ENCODE measurements at regions not wholly inside any gene's neighbourhood (a gene's known extent, or its start where the extent isn't known, plus 50 kb on each side); places are given as distances from the start of the nearest gene placed in this dataset.

- DNase-seq: no peak
Measured at GRCh38 chr7:96481796-96482195, 159.9 kb upstream of the SLC25A13 start.

GRCh38 chr7:96479015-96479645, 157.2 kb upstream of the SLC25A13 start:
- no peak for DNase-seq

DNA sequence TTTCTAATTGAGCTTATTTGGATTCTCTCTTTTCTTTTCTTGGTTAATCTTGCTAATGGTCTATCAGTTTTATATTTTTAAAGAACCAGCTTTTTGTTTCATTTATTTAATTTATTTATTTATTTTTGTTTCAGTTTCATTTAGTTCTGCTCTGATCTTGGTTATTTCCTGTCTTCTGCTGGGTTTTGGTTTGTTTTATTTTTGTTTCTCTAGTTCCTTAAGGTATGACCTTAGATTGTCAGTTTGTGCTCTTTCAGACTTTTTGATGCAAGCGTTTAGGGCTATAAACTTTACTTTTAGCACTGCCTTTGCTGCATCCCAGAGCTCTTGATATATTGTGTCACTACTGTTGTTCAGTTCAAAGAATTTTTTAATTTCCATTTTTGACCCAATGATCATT, 149.7 kb upstream of the SLC25A13 start:
- no peak for DNase-seq

DNA sequence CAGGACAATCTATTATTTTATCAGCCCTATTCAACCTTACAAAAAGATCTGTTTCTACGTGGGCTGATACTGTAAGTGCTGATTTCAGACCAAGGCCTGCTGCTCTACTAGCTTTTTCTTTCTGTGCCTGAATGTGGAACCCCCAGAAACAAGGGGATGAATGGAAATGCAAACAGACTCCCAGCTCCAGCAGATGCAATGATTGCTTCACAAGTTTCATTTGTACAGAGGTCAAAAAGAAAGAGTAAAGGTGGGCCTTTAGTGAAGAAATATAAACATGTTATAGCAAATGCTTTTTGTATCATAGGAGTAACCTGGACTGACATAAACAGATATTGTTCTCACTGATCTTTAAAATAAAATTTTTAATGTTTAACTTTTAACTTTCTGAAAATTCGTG, 130.2 kb upstream of the SLC25A13 start:
- DNase-seq: no peak

GRCh38 chr7:96449094-96449493, 127.2 kb upstream of the SLC25A13 start:
- DNase-seq: no peak

GRCh38 chr7:96447109-96447645, 125.3 kb upstream of the SLC25A13 start:
- DNase-seq: no peak

- DNase-seq: no peak
Measured at GRCh38 chr7:96441436-96442084, 119.7 kb upstream of the SLC25A13 start.

- no peak for DNase-seq
Measured at GRCh38 chr7:96440328-96440727, 118.4 kb upstream of the SLC25A13 start.

DNA sequence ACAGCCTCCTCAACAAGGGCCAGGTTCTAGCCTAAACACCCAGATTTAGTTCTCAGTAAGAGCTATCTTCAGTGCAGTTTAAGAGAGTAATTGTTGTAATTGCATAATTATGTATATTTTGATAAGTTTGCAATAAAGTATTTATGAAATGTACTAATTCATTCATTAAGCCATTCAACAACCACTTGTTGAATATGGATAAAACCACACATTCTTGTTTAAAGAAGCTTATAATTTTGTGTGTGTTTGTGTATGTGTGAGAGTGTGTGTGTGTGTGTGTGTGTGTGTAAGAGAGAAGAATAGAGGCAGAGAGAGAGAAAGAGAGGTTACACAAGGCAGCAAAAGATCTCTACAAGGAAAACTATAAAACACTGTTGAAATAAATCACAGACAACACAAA, 115.0 kb upstream of the SLC25A13 start:
- no peak for DNase-seq

- DNase-seq: no peak
Measured at GRCh38 chr7:96430356-96430755, 108.5 kb upstream of the SLC25A13 start.

GRCh38 chr7:96427143-96427542, 105.2 kb upstream of the SLC25A13 start:
- no peak for DNase-seq

GRCh38 chr7:96426685-96427084, 104.8 kb upstream of the SLC25A13 start:
- no peak for DNase-seq

DNA sequence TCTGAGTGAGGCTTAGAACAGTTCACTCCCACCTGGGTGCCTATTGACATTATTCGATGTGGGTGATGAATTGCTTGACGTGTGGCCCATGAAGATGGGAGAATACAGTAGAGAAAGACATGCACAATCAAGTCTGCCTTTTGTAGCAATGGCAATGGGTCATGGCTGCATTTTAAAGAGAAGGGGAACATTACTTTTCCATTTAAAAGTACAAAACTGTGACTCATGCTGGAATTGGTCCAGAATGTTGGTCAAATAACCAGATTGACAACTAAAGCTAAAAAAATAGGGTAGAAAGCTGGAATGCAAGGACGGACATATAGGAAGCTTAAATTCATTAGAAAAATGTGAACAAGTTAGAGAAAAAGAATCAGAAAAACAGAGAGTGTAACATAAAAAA, 104.1 kb upstream of the SLC25A13 start:
- no peak for DNase-seq

DNA sequence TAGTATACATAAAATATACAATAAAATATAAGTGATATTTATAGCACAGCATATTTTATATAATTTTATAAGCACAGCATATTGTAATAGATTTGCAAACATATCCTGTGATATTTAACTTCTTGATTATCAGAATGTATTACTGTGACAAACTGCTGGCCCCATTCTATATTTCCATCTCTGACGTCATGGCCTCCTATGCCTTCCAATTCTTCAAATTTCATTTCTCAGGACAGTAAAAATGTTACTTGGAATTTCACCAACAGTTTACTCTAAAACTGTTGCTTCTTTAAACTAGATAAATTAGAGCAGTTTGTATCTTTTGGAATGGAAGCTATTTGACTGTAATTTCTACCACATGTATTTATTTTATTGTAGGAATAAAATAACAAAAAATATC, 102.5 kb upstream of the SLC25A13 start:
- DNase-seq: no peak

DNA sequence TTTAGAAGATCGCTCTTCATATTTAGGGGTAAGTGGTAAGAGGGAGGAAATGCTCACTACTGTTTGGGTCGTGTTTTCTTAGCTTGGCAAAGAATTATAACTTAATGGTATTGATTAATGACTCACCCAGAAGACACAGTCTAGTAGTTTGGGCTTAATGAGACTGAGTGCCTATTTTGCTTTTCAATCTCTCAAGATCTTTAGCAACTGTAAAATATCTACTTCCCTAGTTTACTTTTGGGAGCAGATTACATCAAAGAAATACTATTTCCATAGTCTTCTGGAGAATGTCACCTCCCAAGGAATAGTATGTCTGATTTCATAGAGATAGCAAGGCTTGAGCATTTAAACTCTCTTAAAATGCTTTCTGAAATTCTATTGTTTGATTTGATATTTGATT, 100.5 kb upstream of the SLC25A13 start:
- DNase-seq: no peak

GRCh38 chr7:96418581-96418980, 96.7 kb upstream of the SLC25A13 start:
- no peak for DNase-seq

DNA sequence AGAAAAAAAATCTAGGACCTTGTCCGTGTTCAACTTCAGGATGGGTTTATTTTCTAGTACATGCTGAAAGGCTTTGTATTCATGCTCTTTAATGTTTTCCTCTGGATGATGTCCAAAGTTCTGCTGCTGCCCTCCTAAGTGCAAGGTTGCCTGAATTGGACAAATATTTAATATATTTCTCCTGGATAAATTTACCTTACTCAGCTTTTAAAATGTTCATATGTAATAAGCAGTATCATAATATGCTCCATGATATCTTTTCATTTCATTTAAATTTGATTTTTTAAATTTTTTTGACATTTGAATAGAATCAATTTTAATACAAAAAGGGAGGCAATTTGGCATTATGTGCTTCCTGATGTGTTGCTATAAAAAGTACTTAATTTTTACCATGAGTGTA, 95.9 kb upstream of the SLC25A13 start:
- DNase-seq: no peak

- DNase-seq: no peak
Measured at GRCh38 chr7:96416599-96416998, 94.7 kb upstream of the SLC25A13 start.

DNA sequence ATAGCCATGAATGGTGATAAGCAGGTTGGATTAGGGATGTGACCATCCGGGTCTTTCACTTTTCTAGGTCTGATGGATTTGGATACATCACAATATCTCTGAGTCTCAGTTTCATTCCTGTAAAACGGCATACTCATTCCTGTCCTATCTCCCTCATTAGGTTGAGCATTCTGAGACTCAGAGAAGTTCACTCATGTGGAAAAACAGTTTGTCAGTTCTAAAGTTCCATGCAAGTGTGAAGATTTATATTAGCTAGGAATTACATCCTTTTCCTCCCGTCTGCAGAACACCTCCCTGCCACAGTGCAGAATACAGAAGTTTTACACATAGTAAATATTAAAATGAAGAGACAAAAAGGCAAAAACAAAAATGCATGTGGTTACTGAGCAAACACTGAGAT, 94.2 kb upstream of the SLC25A13 start:
- no peak for DNase-seq

GRCh38 chr7:96415293-96415940, 93.5 kb upstream of the SLC25A13 start:
- DNase-seq: no peak

DNA sequence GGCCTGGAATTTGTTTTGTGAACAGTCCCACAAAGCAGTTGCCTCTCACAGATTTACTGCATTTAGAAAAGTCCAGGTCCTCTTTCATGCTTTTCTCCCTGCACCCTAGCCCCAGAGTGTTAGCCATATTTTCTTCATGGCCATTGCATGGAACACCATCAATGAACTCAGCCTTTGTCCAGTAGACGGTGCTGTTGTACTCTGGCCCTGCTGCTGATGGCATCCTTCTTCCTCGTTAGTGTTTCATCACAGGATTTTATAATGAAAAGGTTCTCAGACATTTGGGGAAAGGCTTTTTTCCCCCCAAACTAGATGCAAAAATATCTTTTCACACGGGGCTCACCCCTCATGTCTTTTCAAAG, 93.0 kb upstream of the SLC25A13 start:
- peak; percentile 47 to 69 for DNase-seq

- no peak for DNase-seq
Measured at GRCh38 chr7:96410126-96410839, 88.4 kb upstream of the SLC25A13 start.

GRCh38 chr7:96408881-96409280, 87.0 kb upstream of the SLC25A13 start:
- no peak for DNase-seq

- DNase-seq: no peak
Measured at GRCh38 chr7:96407427-96407826, 85.5 kb upstream of the SLC25A13 start.

Data from inflammatory macrophage treated with lipopolysaccharide for 1 hour (primary cell).